H9 (cell line): ENCODE measurements at regions not wholly inside any gene's neighbourhood (a gene's known extent, or its start where the extent isn't known, plus 50 kb on each side); places are given as distances from the start of the nearest gene placed in this dataset.

Experiments
- DNase-seq: peaks from one replicate; pipeline ENCODE4 v3.0.0-alpha.2; 2017
- H2AFZ ChIP-seq: one replicate; pipeline ENCODE4 v1.6.1; 2013; ENCODE audit warnings: mild to moderate bottlenecking, low read length, control low read depth, moderate library complexity
- H2AK5ac ChIP-seq: 2 replicates; pipeline ENCODE4 v1.6.1; 2013; ENCODE audit warnings: low read length, control low read depth, mixed read lengths; ENCODE audit not compliant: insufficient read length
- H2BK120ac ChIP-seq: one replicate; pipeline ENCODE4 v1.6.1; 2013; ENCODE audit warnings: low read depth, mild to moderate bottlenecking, low read length, control low read depth, inconsistent platforms; ENCODE audit not compliant: poor library complexity, severe bottlenecking
- H2BK12ac ChIP-seq: 2 replicates; pipeline ENCODE4 v1.6.1; 2013; ENCODE audit warnings: low read length, control low read depth, mixed read lengths, low read depth; ENCODE audit not compliant: insufficient read length
- H2BK15ac ChIP-seq: 2 replicates; pipeline ENCODE4 v1.6.1; 2013; ENCODE audit warnings: low read depth, low read length, control low read depth
- H2BK20ac ChIP-seq: one replicate; pipeline ENCODE4 v1.6.1; 2013; ENCODE audit warnings: low read depth, mild to moderate bottlenecking, low read length, control low read depth, inconsistent platforms; ENCODE audit not compliant: poor library complexity, severe bottlenecking
- H2BK5ac ChIP-seq: 2 replicates; pipeline ENCODE4 v1.6.1; 2013; ENCODE audit warnings: low read length, control low read depth, mixed read lengths; ENCODE audit not compliant: insufficient read length
- H3K14ac ChIP-seq: 2 replicates; pipeline ENCODE4 v1.6.1; 2013; ENCODE audit warnings: low read length, control low read depth; ENCODE audit not compliant: insufficient read depth
- H3K18ac ChIP-seq: 2 replicates; pipeline ENCODE4 v1.6.1; 2013; ENCODE audit warnings: low read depth, mild to moderate bottlenecking, mixed read lengths, low read length, control low read depth; ENCODE audit not compliant: insufficient read length
- H3K23ac ChIP-seq: 2 replicates; pipeline ENCODE4 v1.6.1; 2013; ENCODE audit warnings: low read length, control low read depth, mixed read lengths, low read depth; ENCODE audit not compliant: insufficient read length
- H3K23me2 ChIP-seq: 2 replicates; pipeline ENCODE4 v1.6.1; 2013; ENCODE audit warnings: low read depth, mild to moderate bottlenecking, mixed read lengths, low read length, control low read depth; ENCODE audit not compliant: insufficient read length, poor library complexity, severe bottlenecking
- H3K27ac ChIP-seq: 2 replicates; pipeline ENCODE4 v1.5.1; 2013; ENCODE audit warnings: low read length, control low read depth, mixed read lengths, low read depth; ENCODE audit not compliant: insufficient read length
- H3K27me3 ChIP-seq: 2 replicates; pipeline ENCODE4 v1.6.1; 2013; ENCODE audit warnings: low read length, control low read depth, inconsistent platforms; ENCODE audit not compliant: insufficient read depth
- H3K4ac ChIP-seq: 2 replicates; pipeline ENCODE4 v1.6.1; 2013; ENCODE audit warnings: low read depth, mild to moderate bottlenecking, control low read depth, inconsistent platforms, low read length, moderate library complexity
- H3K4me1 ChIP-seq: 2 replicates; pipeline ENCODE4 v1.6.1; 2013; ENCODE audit warnings: low read length, control low read depth, inconsistent platforms; ENCODE audit not compliant: insufficient read depth
- H3K4me2 ChIP-seq: 2 replicates; pipeline ENCODE4 v1.6.1; 2013; ENCODE audit warnings: low read length, control low read depth, mixed read lengths; ENCODE audit not compliant: insufficient read length, insufficient read depth
- H3K56ac ChIP-seq: 2 replicates; pipeline ENCODE4 v1.6.1; 2013; ENCODE audit warnings: low read depth, mild to moderate bottlenecking, mixed read lengths, low read length, control low read depth; ENCODE audit not compliant: insufficient read length
- H3K79me1 ChIP-seq: 2 replicates; pipeline ENCODE4 v1.6.1; 2013; ENCODE audit warnings: low read depth, mild to moderate bottlenecking, moderate library complexity, low read length, control low read depth, inconsistent platforms; ENCODE audit not compliant: insufficient read depth, poor library complexity, severe bottlenecking
- H3K79me2 ChIP-seq: 2 replicates; pipeline ENCODE4 v1.6.1; 2013; ENCODE audit warnings: low read length, control low read depth, inconsistent platforms; ENCODE audit not compliant: insufficient read depth
- H3K9ac ChIP-seq: 2 replicates; pipeline ENCODE4 v1.6.1; 2013; ENCODE audit warnings: low read length, control low read depth, mixed read lengths; ENCODE audit not compliant: insufficient read length; ENCODE audit errors: extremely low read depth
- H3K9me3 ChIP-seq: one replicate; pipeline ENCODE4 v1.6.1; 2013; ENCODE audit warnings: low read depth, low read length, inconsistent platforms; ENCODE audit not compliant: control insufficient read depth
- H3T11ph ChIP-seq: one replicate; pipeline ENCODE4 v1.6.1; 2013; ENCODE audit warnings: mild to moderate bottlenecking, low read length, control low read depth, inconsistent platforms
- H4K20me1 ChIP-seq: one replicate; pipeline ENCODE4 v1.6.1; 2013; ENCODE audit not compliant: control insufficient read depth, insufficient read length, insufficient read depth
- H4K5ac ChIP-seq: 2 replicates; pipeline ENCODE4 v1.6.1; 2013; ENCODE audit warnings: low read depth, mild to moderate bottlenecking, mixed read lengths, low read length, control low read depth; ENCODE audit not compliant: insufficient read length
- H4K8ac ChIP-seq: replicated peaks from 2 replicates; pipeline ENCODE4 v1.6.1; 2013; ENCODE audit warnings: low read length, control low read depth, mixed read lengths, low read depth; ENCODE audit not compliant: insufficient read length
- H4K91ac ChIP-seq: 2 replicates; pipeline ENCODE4 v1.6.1; 2013; ENCODE audit warnings: low read depth, mild to moderate bottlenecking, moderate library complexity, mixed read lengths, low read length, control low read depth; ENCODE audit not compliant: insufficient read length
- H3K27ac Mint-ChIP-seq, 3 experiments: 2 replicates in 2 of 3; 3 replicates in 1 of 3; pipeline ENCODE4 v1.8.0; 2020 to 2021; ENCODE audit warnings: mixed read lengths in 3 of 3, mild to moderate bottlenecking in 1 of 3, moderate library complexity in 1 of 3
- H3K27me3 Mint-ChIP-seq: 2 replicates; pipeline ENCODE4 v1.8.0; 2021; ENCODE audit warnings: low read depth, mild to moderate bottlenecking, moderate library complexity, mixed read lengths
- H3K36me3 Mint-ChIP-seq, 3 experiments: 2 replicates in 2 of 3; 3 replicates in 1 of 3; pipeline ENCODE4 v1.8.0; 2020 to 2021; ENCODE audit warnings: low read depth in 3 of 3, mixed read lengths in 3 of 3; ENCODE audit not compliant: insufficient read depth in 1 of 3
- H3K4me1 Mint-ChIP-seq, 2 experiments: 2 replicates each; pipeline ENCODE4 v1.8.0; 2020; ENCODE audit warnings: mixed read lengths in 2 of 2
- H3K4me3 Mint-ChIP-seq, 2 experiments: 2 replicates in 1 of 2; 3 replicates in 1 of 2; pipeline ENCODE4 v1.8.0; 2020 to 2021; ENCODE audit warnings: mild to moderate bottlenecking in 2 of 2, mixed read lengths in 2 of 2, moderate library complexity in 1 of 2
- H3K9me3 Mint-ChIP-seq, 2 experiments: 2 replicates in 1 of 2; 3 replicates in 1 of 2; pipeline ENCODE4 v1.8.0; 2020; ENCODE audit warnings: mild to moderate bottlenecking in 2 of 2, mixed read lengths in 2 of 2, moderate library complexity in 1 of 2
- CTCF ChIP-seq: fragments of 200-600 bp; sonication (generic); conservative IDR thresholded peaks from 3 replicates; pipeline ENCODE4 v1.8.0; 2021; ENCODE audit warnings: antibody characterized with exemption, mild to moderate bottlenecking
- WGBS: extraction: QIAGEN DNeasy Blood & Tissue Kit; methylation state at CpG from one replicate; pipeline ENCODE4 v1.1.7; 2013; ENCODE audit warnings: missing lambda C conversion rate, low lambda C conversion rate, mixed read lengths; ENCODE audit not compliant: insufficient read length; ENCODE audit errors: extremely low coverage; 5-methylcytosine and 5-hydroxymethylcytosine counted together

GRCh38 chr1:64405833-64406232 is 64.1 kb upstream of the CACHD1 start:
- Histone ChIP-seq H2BK20ac (no peak overlapping the region), H2BK120ac (no peak overlapping the region), H3K14ac (no peak overlapping the region), H3T11ph (no peak overlapping the region), H3K27me3 (no peaks in the 10 kb centered on the region), H2AK5ac (no peak overlapping the region), H3K4me2 (no peak overlapping the region), H3K18ac (no peak overlapping the region), H3K23me2 (no peaks in the 10 kb centered on the region), H4K5ac (no peak overlapping the region), H2BK12ac (no peak overlapping the region), H4K20me1 (no peaks in the 10 kb centered on the region), H3K23ac (no peak overlapping the region), H2AFZ (no peak overlapping the region), H3K9ac (no peak overlapping the region), H2BK15ac (no peak overlapping the region), H3K56ac (no peak overlapping the region), H3K27ac (no peak overlapping the region), H3K9me3 (no peaks in the 10 kb centered on the region), H3K4ac (no peak overlapping the region), H2BK5ac (no peak overlapping the region), H3K79me2 (no peaks in the 10 kb centered on the region), H4K8ac (no peak overlapping the region), H4K91ac (no peak overlapping the region), H3K79me1 (no peaks in the 10 kb centered on the region), H3K4me1 (no peaks in the 10 kb centered on the region)
- no peaks in the 10 kb centered on the region for H3K9me3 Mint-ChIP-seq
- WGBS = no CpG with 5 or more reads among the region's 1 CpG
- no peak overlapping the region for H3K27ac Mint-ChIP-seq
- no peak overlapping the region for H3K4me3 Mint-ChIP-seq
- no peak for TF ChIP-seq CTCF
- no peaks in the 10 kb centered on the region for H3K36me3 Mint-ChIP-seq
- peaks cover 2 to 8% of the 10 kb centered on the region in 2 experiments; a peak in 3 of 4 replicates for H3K4me1 Mint-ChIP-seq
- peaks cover 3% of the 10 kb centered on the region; the same call in 1 of the 2 replicates for H3K27me3 Mint-ChIP-seq
- no peak for DNase-seq
